ENCODE measurements at regions not wholly inside any gene's neighbourhood (a gene's known extent, or its start where the extent isn't known, plus 50 kb on each side); places are given as distances from the start of the nearest gene placed in this dataset.

DNA sequence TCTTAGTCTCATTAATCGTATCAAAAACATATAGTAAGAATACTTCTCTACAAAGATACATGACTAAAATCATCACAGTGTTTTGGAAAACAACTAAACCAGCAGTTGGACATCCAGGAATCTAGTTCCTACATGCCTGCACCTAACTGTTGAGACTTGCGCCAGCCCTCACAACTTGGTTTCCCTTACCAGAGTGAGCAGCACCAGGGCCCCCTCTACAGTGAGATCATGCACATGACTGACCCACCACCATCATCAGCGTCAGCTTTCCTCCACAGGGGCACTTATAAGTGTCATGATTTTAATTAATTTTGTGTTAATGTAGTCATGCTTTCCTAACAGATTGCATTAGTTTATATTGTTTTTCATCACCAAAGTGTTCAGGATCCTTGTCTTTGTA lies 1322.0 kb downstream of the EFNB2 start:
- Histone ChIP-seq H3K27ac (ENCODE audit: low read depth) (no peak overlapping the region), H3K4me3 (no peak overlapping the region), H3K27me3 (ENCODE audit: insufficient read depth) (no peaks in the 10 kb centered on the region), H2AFZ (no peak overlapping the region), H3F3A (replicated peaks; ENCODE audit: low read depth) (no peaks in the 10 kb centered on the region), H4K20me1 (replicated peaks; ENCODE audit: insufficient read depth) (no peaks in the 10 kb centered on the region), H3K79me2 (replicated peaks; ENCODE audit: insufficient read depth) (no peaks in the 10 kb centered on the region), H3K4me2 (no peak overlapping the region), H3K4me1 (ENCODE audit: insufficient read depth) (no peaks in the 10 kb centered on the region), H3K9me2 (ENCODE audit: insufficient read depth) (no peaks in the 10 kb centered on the region), H3K36me3 (ENCODE audit: insufficient read depth) (no peaks in the 10 kb centered on the region)
- peak; percentile 38 for DNase-seq (ENCODE audit: low spot score)
- H3K4me3 Mint-ChIP-seq: no peak overlapping the region
- H3K27me3 Mint-ChIP-seq (ENCODE audit: insufficient read depth, low read depth, poor library complexity): no peaks in the 10 kb centered on the region
- H3K36me3 Mint-ChIP-seq (ENCODE audit: low read depth): no peaks in the 10 kb centered on the region
- TF ChIP-seq, protein P1, sequence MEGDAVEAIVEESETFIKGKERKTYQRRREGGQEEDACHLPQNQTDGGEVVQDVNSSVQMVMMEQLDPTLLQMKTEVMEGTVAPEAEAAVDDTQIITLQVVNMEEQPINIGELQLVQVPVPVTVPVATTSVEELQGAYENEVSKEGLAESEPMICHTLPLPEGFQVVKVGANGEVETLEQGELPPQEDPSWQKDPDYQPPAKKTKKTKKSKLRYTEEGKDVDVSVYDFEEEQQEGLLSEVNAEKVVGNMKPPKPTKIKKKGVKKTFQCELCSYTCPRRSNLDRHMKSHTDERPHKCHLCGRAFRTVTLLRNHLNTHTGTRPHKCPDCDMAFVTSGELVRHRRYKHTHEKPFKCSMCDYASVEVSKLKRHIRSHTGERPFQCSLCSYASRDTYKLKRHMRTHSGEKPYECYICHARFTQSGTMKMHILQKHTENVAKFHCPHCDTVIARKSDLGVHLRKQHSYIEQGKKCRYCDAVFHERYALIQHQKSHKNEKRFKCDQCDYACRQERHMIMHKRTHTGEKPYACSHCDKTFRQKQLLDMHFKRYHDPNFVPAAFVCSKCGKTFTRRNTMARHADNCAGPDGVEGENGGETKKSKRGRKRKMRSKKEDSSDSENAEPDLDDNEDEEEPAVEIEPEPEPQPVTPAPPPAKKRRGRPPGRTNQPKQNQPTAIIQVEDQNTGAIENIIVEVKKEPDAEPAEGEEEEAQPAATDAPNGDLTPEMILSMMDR (conservative IDR thresholded peaks at IDR 0.05; ENCODE audit: low read depth in 2 of 2): peak; percentile 43 to 60; a peak in 3 of 4 replicates
- no peak for TF ChIP-seq STAT1 (IDR thresholded peaks at IDR 0.05; ENCODE audit: unreplicated experiment)
- no peaks in the 10 kb centered on the region for H3K9me3 Mint-ChIP-seq
- peak; percentile 63; the same call in 2 of the 3 replicates for ATAC-seq
- no peak overlapping the region for H3K27ac Mint-ChIP-seq
- H3K4me1 Mint-ChIP-seq: no peaks in the 10 kb centered on the region

DNA sequence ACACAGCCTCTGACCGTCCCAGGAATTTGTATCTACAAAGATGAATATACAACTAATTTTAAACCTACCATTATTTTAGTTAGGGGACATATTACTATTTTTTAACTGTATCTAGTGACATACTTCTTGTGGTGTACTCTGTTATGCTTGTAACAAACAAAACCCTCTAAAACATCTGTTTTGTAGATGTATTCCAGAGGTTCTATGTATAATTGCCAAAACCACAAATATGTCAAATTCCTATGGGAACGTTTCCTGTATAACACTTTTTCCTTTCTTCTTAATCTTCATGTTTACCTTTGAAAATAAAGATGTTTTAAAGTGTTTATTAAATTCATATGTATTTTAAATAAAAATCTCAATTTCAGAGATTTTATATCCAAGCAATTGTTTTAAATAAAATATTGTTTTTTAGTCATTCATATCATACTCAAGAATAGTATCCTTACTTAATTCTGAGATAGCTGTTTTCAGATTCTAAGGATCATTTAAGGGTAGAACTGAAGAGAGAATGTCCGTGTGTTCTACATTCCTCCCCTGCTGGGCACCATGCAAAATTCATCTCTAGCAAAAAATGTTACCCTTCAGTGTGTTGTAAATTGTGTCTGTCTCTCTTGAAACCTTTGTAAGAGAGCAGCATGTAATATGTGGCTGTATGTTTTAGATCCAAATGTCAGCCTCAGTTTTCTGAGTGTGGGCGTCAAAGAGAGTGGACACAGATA lies 1327.7 kb downstream of the EFNB2 start:
- H3K9me3 Mint-ChIP-seq: 0 out of 3 replicates have a peak, but pooled peaks cover 3% of the 10 kb centered on the region
- no peak overlapping the region for H3K4me3 Mint-ChIP-seq
- no peaks in the 10 kb centered on the region for H3K36me3 Mint-ChIP-seq (ENCODE audit: low read depth)
- Histone ChIP-seq H3K79me2 (replicated peaks; ENCODE audit: insufficient read depth) (no peaks in the 10 kb centered on the region), H3K27me3 (ENCODE audit: insufficient read depth) (no peaks in the 10 kb centered on the region), H3K4me2 (no peak overlapping the region), H3K4me1 (ENCODE audit: insufficient read depth) (no peaks in the 10 kb centered on the region), H3F3A (replicated peaks; ENCODE audit: low read depth) (no peaks in the 10 kb centered on the region), H4K20me1 (replicated peaks; ENCODE audit: insufficient read depth) (no peaks in the 10 kb centered on the region), H3K36me3 (ENCODE audit: insufficient read depth) (no peaks in the 10 kb centered on the region), H3K27ac (ENCODE audit: low read depth) (no peak overlapping the region), H2AFZ (no peak overlapping the region), H3K4me3 (no peak overlapping the region), H3K9me2 (ENCODE audit: insufficient read depth) (no peaks in the 10 kb centered on the region)
- no peaks in the 10 kb centered on the region for H3K4me1 Mint-ChIP-seq
- ATAC-seq (no peak), DNase-seq (ENCODE audit: low spot score) (no peak)
- no peaks in the 10 kb centered on the region for H3K27me3 Mint-ChIP-seq (ENCODE audit: insufficient read depth, low read depth, poor library complexity)
- no peak overlapping the region for H3K27ac Mint-ChIP-seq
- TF ChIP-seq NANOG (IDR thresholded peaks at IDR 0.05; ENCODE audit: borderline replicate concordance): no peak
- no peak for TF ChIP-seq ZNF331 (CRISPR knock-in tag; IDR thresholded peaks at IDR 0.05; ENCODE audit: low read depth)
- no peak for TF ChIP-seq POLR2AphosphoS5 (IDR thresholded peaks at IDR 0.05; ENCODE audit: low read depth)
- TF ChIP-seq, protein P2, sequence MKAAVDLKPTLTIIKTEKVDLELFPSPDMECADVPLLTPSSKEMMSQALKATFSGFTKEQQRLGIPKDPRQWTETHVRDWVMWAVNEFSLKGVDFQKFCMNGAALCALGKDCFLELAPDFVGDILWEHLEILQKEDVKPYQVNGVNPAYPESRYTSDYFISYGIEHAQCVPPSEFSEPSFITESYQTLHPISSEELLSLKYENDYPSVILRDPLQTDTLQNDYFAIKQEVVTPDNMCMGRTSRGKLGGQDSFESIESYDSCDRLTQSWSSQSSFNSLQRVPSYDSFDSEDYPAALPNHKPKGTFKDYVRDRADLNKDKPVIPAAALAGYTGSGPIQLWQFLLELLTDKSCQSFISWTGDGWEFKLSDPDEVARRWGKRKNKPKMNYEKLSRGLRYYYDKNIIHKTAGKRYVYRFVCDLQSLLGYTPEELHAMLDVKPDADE (IDR thresholded peaks at IDR 0.05): no peak
- TF ChIP-seq, protein P3, sequence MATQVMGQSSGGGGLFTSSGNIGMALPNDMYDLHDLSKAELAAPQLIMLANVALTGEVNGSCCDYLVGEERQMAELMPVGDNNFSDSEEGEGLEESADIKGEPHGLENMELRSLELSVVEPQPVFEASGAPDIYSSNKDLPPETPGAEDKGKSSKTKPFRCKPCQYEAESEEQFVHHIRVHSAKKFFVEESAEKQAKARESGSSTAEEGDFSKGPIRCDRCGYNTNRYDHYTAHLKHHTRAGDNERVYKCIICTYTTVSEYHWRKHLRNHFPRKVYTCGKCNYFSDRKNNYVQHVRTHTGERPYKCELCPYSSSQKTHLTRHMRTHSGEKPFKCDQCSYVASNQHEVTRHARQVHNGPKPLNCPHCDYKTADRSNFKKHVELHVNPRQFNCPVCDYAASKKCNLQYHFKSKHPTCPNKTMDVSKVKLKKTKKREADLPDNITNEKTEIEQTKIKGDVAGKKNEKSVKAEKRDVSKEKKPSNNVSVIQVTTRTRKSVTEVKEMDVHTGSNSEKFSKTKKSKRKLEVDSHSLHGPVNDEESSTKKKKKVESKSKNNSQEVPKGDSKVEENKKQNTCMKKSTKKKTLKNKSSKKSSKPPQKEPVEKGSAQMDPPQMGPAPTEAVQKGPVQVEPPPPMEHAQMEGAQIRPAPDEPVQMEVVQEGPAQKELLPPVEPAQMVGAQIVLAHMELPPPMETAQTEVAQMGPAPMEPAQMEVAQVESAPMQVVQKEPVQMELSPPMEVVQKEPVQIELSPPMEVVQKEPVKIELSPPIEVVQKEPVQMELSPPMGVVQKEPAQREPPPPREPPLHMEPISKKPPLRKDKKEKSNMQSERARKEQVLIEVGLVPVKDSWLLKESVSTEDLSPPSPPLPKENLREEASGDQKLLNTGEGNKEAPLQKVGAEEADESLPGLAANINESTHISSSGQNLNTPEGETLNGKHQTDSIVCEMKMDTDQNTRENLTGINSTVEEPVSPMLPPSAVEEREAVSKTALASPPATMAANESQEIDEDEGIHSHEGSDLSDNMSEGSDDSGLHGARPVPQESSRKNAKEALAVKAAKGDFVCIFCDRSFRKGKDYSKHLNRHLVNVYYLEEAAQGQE (IDR thresholded peaks at IDR 0.05; ENCODE audit: unreplicated experiment): no peak
- TF ChIP-seq EZH2phosphoT487 (IDR thresholded peaks at IDR 0.05; ENCODE audit: unreplicated experiment): no peak
- TF ChIP-seq EZH2 (IDR thresholded peaks at IDR 0.05; ENCODE audit: low read depth, unreplicated experiment): no peak
- TF ChIP-seq STAT1 (IDR thresholded peaks at IDR 0.05; ENCODE audit: unreplicated experiment): no peak
- TF ChIP-seq, protein P1 (conservative IDR thresholded peaks at IDR 0.05; ENCODE audit: low read depth in 2 of 2): no peak
- TF ChIP-seq CREB1 (CRISPR knock-in tag; IDR thresholded peaks at IDR 0.05; ENCODE audit: low read depth): no peak
- no peak for TF ChIP-seq JUNB (IDR thresholded peaks at IDR 0.05; ENCODE audit: unreplicated experiment)

Data from GM23338 (cell line).